ENCODE measurements at regions not wholly inside any gene's neighbourhood (a gene's known extent, or its start where the extent isn't known, plus 50 kb on each side); places are given as distances from the start of the nearest gene placed in this dataset.
"Not testable (repeated sequence)": the region's sequence is repeated elsewhere in the genome, so short reads cannot be mapped to it uniquely, and the experiment has no call there.

- DNase-seq (ENCODE audit: low spot score) = not testable (repeated sequence)
Observed at GRCh38 chr2:184407041-184407630, 191.2 kb upstream of the ZNF804A start.

GRCh38 chr2:184410160-184410559 lies 188.2 kb upstream of the ZNF804A start:
- no peak for DNase-seq (ENCODE audit: low spot score)

- no peak for DNase-seq (ENCODE audit: low spot score)
Observed at GRCh38 chr2:184413221-184413620, 185.1 kb upstream of the ZNF804A start.

- DNase-seq (ENCODE audit: low spot score) = no peak
Observed at GRCh38 chr2:184413671-184414229, 184.6 kb upstream of the ZNF804A start.

- no peak for DNase-seq (ENCODE audit: low spot score)
Observed at GRCh38 chr2:184416146-184416913, 182.0 kb upstream of the ZNF804A start.

GRCh38 chr2:184419744-184420143 lies 178.6 kb upstream of the ZNF804A start:
- no peak for DNase-seq (ENCODE audit: low spot score)

GRCh38 chr2:184421456-184421855 lies 176.9 kb upstream of the ZNF804A start:
- DNase-seq (ENCODE audit: low spot score) = not testable (repeated sequence)

GRCh38 chr2:184425083-184425482 lies 173.2 kb upstream of the ZNF804A start:
- no peak for DNase-seq (ENCODE audit: low spot score)

GRCh38 chr2:184444217-184444616 lies 154.1 kb upstream of the ZNF804A start:
- DNase-seq (ENCODE audit: low spot score) = no peak

- no peak for DNase-seq (ENCODE audit: low spot score)
Observed at GRCh38 chr2:184444623-184445223, 153.6 kb upstream of the ZNF804A start.

- DNase-seq (ENCODE audit: low spot score) = no peak
Observed at GRCh38 chr2:184449760-184450159, 148.6 kb upstream of the ZNF804A start.

- no peak for DNase-seq (ENCODE audit: low spot score)
Observed at GRCh38 chr2:184452907-184453306, 145.4 kb upstream of the ZNF804A start.

GRCh38 chr2:184455624-184456023 lies 142.7 kb upstream of the ZNF804A start:
- no peak for DNase-seq (ENCODE audit: low spot score)

GRCh38 chr2:184456693-184457092 lies 141.6 kb upstream of the ZNF804A start:
- not testable (repeated sequence) for DNase-seq (ENCODE audit: low spot score)

- DNase-seq (ENCODE audit: low spot score) = no peak
Observed at GRCh38 chr2:184463102-184463865, 135.0 kb upstream of the ZNF804A start.

GRCh38 chr2:184463866-184464248 lies 134.5 kb upstream of the ZNF804A start:
- DNase-seq (ENCODE audit: low spot score) = no peak

GRCh38 chr2:184468826-184469225 lies 129.5 kb upstream of the ZNF804A start:
- DNase-seq (ENCODE audit: low spot score) = no peak

GRCh38 chr2:184472481-184472880 lies 125.8 kb upstream of the ZNF804A start:
- no peak for DNase-seq (ENCODE audit: low spot score)

GRCh38 chr2:184481865-184482264 lies 116.5 kb upstream of the ZNF804A start:
- DNase-seq (ENCODE audit: low spot score) = no peak

GRCh38 chr2:184498936-184499335 lies 99.4 kb upstream of the ZNF804A start:
- no peak for DNase-seq (ENCODE audit: low spot score)

GRCh38 chr2:184504252-184504651 lies 94.1 kb upstream of the ZNF804A start:
- DNase-seq (ENCODE audit: low spot score) = no peak

- DNase-seq (ENCODE audit: low spot score) = no peak
Observed at GRCh38 chr2:184507254-184507653, 91.1 kb upstream of the ZNF804A start.

Measured in mesenteric fat pad (tissue), 1 donor.